ENCODE measurements at regions not wholly inside any gene's neighbourhood (a gene's known extent, or its start where the extent isn't known, plus 50 kb on each side); places are given as distances from the start of the nearest gene placed in this dataset.

DNA sequence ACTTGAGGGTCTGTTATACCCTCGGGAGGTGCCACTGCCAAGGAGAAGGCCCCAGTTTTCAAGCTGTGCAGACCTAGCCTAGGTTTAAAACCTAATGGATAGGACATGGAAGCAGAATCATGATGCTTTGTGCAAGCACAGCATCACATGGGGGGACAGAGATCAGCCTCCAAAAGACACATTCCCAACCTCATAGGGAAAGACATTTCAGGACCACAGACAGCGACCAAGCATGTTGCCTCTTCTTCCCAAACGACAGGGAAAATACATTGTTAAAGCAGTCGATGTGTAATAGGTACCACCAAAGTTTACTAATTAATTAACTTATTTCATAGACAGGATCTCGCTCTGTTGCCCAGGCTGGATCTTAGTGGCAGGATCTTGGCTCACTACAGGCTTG, 573.9 kb downstream of the TCERG1L start:
- peak; percentile 1 to 16 for DNase-seq

DNA sequence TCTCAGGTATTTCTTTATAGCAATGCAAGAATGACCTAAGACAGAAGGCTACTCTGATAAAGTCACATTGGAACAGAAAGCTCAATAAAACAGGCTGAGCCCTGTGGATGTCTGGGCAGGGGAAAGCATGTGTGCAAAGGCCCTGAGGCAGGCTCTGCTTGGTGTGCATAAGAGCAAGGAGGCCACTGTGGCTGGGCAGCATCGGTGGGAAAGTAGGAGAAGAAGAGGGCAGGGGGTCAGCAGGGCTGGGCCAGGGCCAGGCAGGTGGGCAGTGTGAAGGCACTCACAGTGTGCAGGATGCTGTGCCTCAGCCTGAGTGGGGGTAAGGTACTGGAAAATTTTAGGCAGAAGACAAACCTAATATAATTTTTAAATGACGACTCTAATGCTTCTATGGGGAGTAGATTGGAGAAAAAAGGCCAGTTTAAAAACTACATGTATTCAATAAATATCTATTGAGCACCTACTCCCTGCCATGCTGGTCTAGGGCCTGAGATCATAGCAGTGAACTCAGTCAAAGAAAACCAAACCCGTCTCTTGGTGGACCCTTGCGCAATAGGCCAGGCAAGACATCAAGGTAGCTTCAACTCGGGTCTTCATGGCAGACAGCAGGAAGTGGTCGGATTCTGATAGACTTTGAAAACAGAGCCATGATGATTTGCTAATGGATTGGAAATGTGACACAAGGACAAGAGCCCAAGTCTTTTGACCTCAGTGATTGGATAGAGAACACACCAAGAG, 572.3 kb downstream of the TCERG1L start:
- no peak for DNase-seq

DNA sequence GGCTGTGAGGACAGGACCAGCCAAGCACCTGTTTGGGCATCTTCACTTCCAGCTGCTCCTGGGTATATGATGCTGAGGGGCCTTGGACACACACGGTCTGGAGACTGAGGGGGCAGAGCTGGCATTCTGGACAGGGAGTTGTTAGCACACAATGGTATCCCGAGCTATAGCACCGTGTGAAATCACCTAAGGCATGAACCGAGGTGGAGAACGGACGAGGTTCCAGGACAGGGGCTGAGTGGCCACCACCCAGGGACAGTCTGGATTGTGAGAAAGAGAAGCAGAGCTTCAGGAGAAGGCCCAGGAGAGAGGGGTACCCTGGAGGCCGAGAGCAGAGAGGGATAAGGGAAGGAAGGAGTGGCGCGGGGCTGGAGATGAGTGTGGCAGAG, 571.8 kb downstream of the TCERG1L start:
- no peak for DNase-seq

DNA sequence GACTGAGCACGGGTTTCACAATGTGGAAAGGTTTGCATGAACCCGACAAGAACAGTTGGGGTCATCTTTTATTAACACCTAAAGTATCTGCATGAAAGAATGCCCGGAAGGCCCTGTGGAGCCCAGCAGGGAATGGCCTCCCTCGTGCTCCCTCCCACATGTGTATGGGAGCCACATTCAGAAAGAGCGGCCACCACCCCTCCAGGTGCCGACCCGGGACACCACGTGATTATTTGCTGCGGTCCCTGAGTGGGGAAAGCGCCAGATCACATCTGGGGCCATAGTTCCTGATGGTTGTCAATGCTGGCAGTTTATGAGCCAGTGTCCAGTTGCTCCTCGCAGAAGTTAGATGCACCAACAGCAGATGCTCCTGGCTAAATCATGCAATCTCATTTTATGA, 571.4 kb downstream of the TCERG1L start:
- no peak for DNase-seq

DNA sequence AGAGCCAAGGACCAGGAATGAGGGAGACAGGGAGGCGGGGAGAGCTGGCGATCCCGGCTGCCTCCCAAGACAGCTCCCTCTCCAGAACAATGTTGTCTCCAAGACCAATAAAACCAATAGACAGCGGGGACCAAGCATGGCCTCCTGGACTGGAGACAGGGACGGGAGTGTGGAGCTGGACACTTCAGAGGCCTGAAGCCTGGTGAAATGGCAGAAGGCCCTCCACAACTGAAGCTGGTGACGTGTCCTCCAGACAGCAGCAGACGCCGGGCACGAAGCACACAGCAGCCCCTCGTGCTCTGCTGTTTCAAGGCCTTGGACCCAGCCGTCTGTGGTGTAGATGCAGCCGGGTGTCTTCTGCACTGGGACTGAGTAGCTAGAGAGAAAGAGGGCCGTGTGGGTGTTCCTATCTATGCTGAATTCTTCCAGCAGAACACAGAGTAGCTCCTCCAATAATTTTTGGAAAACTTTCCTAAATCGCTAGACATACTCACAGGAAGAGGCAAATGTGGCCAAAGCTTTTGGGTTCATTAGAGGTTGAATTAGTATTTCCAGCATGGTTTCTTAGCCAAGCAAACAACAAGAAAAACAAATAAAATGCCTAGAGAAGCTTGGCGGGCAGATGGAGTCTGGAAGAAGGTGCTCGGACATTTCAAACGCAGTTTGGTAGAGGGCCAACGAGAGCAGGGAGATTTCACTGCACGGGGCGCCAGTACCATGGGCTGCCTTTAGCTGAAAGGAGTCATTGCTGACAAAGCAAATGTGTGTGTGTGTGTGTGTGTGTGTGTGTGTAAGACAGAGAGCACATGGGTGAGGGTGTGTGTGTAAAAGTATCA, 570.4 kb downstream of the TCERG1L start:
- DNase-seq: no peak

DNA sequence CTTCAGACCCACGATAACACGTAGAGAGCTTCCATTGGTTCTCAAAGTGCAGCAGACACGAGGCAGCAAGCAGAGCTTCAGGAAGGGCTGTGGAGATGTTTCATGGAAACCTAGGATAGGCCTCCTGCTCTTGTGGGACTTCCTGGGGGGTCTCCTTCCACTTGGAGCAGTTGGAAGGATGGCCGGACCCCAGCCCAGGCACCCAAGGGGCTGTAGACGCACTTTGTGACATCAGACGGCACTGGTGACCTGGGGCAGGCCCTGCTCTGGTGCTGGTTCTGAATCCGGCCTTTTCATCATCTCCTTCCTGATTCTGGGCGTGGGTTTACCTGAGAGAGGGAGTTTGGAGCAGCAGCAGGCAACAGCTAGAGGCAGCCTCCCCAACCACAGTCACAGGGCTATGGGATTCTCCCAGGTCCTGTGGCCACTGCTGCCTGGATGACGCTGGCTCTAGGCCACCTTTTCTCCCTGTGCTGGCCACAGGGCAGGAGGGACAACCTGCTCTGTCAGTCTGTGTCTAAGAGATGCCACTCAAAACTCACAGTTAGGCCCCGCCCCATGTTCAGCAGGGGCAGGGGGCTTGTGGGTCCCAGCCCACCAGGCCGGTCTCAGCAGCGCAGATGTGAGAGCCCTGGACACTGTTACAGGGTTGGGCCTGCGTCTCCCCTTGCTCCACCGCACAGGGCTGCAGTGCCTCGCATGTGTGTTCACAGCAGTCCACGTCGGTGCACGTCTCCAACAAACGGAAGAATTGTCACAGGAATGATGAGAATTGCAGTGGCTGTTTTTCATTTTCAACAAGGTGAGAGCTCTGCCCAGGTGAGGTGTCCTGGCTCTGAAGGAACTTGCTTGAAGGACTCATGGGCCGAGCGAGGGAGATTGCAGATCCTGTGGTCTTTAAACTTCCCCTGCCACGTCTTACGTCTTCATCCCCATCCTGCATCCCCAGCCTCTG, 569.3 kb downstream of the TCERG1L start:
- no peak for DNase-seq

DNA sequence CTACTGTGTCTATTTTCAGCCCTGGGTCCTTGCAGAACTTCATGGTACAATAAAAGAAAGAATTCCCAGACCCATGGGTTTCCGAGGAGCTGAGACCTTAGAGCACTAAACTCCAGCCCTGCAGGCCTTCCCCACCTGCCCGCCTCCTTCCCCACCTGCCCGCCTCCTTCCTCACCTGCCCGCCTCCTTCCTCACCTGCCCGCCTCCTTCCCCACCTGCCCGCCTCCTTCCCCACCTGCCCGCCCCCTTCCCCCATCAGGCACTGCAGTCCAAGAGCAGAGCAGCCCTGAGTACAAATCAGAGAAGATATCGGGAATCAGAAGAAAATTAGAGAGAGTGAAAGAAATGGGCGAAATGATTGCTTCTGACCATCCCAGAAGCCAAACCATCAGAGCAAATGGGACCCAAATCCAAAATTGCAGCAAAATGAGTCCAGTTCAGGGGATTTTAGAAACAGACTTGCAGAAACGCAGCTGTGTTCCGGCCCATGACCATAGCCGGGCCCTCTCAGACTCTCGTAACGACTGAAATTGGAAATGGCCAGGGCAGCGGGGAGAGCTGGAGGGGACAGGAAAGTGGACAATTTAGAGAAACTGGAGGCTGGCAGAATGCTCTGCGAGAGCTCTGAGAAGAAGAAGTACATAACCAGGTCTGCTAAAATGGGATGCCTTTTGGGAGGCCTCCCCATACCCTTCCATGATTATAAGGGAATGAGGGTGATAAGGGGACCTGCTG, 568.4 kb downstream of the TCERG1L start:
- DNase-seq: no peak

DNA sequence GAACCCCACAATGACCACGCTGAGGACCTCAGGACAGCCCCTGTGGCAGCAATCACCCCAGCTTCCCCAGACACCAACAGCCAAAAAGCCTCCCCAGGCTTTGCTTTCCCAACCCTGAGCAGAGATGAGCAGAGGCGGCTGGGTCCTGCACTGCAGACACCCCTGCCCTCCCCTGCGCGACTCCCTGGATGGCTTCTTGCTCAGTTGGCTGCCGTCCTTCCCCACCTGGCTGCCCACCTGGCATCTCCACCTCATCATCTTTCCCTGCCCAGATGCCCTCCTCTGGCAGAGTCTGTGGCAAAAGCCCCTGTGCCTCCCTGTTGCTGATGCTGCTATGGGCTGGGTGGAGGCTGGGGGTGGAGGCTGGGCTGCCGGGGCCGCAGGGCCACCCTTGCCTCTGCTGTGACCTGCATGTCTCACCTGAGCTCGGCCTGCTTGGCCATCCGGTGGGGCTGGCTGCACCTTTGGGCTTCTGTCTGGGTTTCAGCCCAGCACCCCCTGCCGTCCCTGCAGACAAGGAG, 567.7 kb downstream of the TCERG1L start:
- no peak for DNase-seq

DNA sequence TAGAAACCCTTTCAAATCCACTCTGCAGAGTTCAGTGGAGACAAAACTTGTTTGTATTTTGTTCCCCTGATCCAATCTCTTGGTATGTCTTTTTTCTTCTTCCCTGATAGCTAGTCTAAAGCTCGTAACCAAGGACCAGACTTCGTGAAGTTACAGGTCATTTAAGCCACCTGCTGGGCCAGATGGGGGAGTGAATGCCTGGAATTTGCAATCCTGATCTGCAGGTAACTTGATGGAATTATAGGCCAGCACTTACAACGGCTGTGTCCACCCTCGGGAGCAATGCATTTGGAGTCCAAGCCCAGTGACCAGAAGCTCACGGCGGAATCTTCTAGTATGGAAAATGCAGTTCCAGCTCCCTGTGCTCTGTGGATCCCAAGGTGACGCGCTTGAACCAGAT, 566.9 kb downstream of the TCERG1L start:
- DNase-seq: no peak

DNA sequence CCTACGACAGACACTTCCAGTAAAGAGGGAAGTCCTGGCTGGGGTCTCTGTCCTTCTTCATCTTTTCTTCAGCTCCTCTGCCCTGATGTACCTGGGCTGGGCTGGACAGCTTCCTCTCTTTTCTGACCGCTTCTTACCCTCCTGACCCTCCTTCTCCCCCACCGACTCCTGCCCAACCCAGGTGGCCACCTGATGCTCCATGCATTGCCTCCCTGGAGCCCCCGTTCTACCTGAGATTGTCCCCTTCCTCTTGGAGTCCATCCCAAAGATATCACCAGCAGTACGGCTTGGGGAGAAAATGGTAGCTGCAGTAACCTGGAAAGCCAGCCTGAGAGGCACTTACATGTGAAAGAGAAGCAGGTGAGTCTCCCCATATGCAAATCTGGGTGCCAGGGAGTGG, 566.3 kb downstream of the TCERG1L start:
- DNase-seq: no peak

DNA sequence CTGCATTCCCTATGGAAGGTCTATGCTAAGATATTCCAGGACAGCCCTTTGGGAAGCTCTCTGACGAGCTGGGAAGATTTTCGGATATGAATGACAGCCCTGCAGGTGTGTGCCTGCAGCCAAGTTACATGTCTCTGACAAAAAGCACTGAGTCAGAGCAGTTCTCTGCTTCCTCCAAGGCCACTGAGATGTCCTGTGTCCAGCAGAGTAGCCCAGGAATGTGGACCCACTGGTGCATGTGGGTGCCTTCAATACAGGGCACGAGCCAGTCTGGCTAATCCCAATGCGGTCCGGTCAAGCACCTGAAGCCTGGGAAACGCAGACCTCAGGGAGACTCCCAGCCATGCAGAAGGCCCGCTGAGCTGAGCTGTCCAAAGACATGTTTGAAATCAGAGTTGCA, 565.7 kb downstream of the TCERG1L start:
- DNase-seq: no peak

DNA sequence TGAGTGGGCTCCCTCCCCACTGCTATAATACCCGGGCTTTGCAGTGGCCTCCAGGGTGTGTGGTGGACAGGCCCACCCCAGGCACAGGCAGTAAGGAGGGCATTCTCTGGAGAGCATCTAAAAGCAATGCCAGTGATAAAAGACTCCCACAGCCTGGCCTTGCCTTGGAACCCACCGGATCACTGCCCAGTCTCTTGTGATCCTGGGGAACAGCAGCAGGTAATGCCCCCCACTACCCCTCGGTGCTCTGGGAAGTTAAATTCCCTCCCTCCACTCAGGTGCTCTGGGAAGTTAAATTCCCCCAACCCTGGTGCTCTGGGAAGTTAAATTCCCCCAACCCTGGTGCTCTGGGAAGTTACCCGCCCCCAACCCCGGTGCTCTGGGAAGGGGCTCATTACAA, 565.2 kb downstream of the TCERG1L start:
- DNase-seq: no peak

DNA sequence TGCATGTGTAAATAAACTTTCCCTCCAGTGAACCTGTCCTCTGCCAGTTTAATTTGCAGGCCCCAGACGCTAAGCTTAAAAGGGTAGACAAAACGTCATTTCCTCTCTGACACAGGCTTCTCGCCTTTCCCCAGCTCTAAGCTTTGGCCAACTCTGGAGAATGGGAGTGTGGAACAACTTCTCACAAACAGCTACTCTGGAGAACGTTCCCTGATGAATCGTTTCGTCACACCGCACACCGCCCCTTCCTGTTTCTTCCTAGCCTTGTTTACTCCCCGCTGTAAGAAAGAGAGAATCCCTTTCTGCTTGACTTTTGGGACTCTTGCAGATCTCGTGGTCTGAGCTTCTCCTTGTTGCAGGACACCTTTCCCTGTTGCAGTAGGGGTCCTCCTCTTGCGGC, 564.2 kb downstream of the TCERG1L start:
- no peak for DNase-seq

DNA sequence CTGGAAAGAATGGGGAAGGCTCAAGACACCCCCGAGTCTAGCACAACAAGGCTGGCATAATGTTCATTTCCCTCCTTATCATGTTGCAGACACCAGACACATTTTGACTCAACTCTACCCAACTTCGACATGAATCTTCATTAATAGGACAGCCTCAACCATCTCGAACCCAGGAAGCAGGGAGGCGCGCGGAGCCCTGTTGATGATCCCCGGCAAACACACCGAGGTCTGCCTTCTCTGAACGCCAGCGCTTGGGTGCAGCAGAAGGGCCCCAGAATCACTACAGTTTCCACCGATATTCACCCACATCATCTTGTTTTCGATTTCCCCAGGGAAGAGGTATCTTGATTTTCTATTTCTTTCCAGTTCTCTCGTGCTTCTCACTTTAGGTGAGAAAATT, 563.6 kb downstream of the TCERG1L start:
- no peak for DNase-seq

DNA sequence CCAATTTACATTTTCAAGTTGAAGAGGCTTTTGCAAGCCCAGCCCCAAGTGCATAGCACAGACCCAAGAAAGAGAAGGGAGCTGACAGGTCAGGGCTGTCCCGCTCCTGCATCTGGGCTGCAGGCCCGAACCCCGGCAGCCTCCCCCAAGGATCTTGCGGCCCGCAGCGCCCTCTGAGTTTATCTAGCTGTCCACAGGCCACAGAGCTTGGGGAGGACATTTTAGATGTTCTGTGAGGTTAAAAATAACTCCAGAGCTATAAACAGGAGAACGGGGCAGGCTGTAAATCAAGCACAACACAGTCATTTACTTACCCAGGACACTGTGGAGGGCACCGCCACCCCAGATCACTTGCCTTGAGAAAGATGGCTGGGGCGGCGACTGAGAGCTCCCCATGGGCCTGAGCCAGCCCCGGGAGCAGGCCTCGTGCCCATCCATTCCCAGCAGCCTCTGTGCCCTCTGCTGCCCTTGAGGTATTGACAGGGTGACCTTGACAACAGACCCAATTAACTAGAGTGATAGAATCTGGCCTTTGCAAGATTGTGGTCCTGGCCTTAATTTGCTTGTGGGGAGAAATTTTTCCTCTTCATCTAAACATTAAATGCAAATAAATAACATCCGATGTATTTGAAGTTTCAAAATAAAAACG, 563.0 kb downstream of the TCERG1L start:
- no peak for DNase-seq

DNA sequence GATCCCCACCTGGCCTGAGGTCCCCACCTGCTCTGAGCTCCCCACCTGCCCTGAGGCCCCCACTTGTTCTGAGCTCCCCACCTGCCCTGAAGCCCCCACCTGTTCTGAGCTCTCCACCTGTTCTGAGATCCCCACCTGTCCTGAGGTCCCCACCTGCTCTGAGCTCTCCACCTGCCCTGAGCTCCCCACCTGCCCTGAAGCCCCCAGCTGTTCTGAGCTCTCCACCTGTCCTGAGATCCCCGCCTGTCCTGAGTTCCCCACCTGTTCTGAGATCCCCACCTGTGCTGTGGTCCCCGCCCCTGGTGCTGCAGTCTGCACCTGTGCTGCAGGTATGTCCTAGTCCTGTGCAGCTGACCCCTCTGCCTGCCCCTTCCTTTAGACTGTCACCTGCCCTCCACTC, 561.6 kb downstream of the TCERG1L start:
- no peak for DNase-seq

DNA sequence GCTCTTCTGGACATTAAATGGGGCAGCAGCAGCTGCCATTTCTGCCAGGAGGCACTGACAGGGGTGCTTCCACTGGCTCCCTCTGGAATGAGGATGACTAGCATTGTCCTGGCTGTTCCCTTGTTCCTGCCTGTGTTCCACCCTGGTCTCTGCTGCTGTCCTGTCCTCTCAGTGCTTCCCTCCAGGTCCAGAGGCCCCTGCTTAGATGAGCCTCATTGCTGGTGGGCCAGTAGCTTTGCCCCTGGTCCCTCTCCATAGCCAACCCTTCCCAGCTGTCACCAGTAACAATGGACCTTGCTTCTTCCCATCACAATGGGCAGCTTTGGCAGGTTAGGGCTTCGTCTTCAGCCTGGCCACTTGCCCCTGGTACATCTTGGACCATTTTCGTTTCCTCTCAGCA, 561.1 kb downstream of the TCERG1L start:
- no peak for DNase-seq

DNA sequence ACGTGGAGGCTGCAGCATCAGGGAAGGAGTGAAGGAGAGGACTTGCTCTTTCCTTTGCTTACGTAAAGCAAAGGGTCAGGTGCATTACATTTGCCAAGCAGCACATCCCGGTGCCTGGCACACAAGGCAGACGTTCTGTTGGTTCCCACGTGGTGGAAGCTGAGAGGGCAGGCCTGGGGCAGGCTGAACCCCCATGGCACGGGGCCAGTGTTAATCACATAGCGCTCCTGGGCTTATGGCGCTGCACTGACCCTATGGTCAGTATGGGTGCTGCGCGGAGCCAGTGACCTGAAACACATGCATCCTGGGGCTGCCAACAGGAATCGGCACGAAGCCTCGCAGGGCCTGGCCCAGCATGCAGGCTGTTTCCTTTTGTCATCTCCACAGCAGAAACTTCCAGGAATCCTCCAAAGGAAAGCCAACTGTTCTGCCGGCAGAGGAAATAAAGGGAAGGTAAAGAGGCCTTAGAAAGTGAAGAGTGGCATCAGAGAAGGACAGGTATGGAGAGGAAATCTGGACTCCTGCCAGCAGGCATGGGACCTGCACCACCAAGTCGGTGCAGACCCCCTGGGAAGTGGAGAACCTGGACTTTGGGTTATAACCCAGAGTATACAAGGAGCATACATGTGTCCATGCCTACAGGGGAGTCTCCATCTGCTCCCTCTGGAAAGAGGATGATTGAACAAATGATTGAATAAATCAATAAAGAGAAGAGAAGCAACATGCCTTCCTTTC, 560.2 kb downstream of the TCERG1L start:
- no peak for DNase-seq

DNA sequence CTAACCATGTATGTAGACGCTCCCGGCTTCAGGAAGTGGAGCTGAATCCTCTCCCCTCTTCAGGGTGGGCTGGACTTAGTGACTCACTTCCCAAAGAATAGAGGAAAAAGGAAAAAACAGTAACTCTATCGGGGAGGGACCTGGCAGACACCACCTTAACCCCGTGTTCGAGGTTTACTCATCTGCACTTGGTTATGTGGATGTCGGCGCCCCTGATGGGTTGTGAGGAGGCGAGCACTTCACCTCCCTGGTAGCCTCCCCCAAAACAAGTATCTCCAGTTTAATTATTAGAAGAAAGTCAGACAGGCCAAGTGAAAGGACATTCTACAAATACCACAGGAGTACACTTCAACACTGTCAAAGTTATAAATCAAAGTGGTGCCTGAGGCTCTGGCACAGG, 559.7 kb downstream of the TCERG1L start:
- no peak for DNase-seq

DNA sequence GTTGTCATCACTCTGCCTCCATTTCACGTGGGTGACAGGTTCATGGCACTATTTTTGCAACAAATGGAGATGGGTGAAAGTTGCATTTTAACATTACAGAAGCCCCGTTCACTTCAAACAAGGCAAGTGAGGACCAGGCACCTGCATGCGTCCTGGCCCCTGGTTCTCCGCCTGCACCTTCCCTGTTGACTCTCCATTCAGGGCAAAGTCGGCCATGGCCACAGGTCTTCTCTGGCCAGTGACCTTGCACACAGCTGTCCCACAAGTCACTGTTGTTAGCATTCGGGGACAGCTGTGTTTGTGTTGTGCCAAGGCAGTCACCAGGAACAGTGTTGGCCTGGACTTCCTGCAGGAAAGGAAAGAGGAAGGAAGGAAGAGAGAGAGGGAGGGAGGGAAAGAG, 554.9 kb downstream of the TCERG1L start:
- no peak for DNase-seq

DNA sequence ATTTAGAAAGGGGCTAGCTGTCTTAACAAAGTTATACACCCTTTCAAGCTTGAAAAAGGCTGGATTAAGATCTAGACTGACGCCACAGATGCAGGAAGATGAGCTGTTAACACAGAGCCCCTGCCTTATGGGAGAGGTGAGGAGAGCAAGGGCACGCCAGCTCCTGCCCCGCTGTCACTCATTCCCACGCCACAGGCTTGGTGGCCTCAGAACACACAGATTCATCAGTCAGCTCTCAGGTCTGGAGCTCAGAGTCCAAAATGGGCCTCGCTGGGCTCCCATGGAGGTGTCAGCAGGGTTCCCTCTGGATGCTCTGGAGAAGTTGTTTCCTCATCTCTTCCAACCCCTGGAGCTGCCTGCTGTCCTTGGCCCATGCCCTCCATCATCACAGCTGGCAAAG, 554.2 kb downstream of the TCERG1L start:
- no peak for DNase-seq

All from Kasumi-1 (cell line).